ENCODE measurements at regions not wholly inside any gene's neighbourhood (a gene's known extent, or its start where the extent isn't known, plus 50 kb on each side); places are given as distances from the start of the nearest gene placed in this dataset.

DNA sequence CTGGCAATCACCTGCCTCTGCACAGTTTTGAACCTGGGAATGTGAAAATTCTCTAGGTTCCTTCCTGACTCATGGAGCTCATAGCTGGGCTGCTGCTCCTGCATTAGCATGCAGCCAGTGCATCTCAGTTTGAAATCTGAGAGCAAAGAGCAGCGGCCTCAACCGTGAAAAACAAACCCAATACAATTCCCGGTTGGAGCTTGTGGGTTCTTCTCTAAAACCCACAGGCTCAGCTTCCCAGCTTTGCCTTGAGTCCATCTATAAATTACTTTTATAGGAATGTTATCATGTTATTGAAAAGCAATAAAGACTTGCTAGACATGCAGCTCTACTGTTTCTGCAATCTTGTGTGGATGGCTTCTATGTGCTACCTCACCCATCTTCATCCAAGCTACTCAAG lies 191.7 kb downstream of the CXCL12 start:
- H3K4me1 ChIP-seq = peaks cover 0 to 16% (median 5%) of the 10 kb centered on the region in 3 donors
- WGBS, 2 donors = 60 to 92% methylated on average over 1 to 3 of the region's 3 CpGs
- H3K4me3 ChIP-seq = no peak overlapping the region
- H3K36me3 ChIP-seq = no peaks in the 10 kb centered on the region
- H3K27ac ChIP-seq = no peak overlapping the region
- H3K27me3 ChIP-seq = no peaks in the 10 kb centered on the region
- intact Hi-C loops (cut with DNase I) = no loop called here
- no peak for TF ChIP-seq CTCF (IDR thresholded peaks at IDR 0.05)
- no peak for TF ChIP-seq POLR2A (IDR thresholded peaks at IDR 0.05)
- no peak for DNase-seq
- no peaks in the 10 kb centered on the region for H3K9me3 ChIP-seq

DNA sequence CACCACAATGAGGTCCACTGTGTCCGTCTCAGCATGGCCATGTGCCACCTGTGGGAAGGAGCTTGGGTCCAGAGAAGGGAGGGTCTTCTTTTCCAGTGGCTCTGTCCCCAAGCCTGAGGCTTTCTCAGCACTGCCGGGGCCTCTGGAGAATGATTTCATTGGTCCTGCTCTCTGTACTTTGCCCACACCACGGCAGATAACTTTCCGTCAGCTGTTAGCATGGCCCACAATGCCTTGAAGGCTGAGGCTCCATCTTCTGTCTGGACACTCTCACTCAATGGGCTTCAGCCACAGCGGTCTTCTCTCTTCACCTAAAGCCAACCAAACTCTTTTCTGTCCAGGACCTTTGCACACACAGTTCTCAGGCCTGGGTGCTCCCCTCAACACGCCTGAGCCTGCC lies 192.5 kb downstream of the CXCL12 start:
- intact Hi-C loops (cut with DNase I) = no loop called here
- H3K9me3 ChIP-seq = no peaks in the 10 kb centered on the region
- peaks cover 0 to 15% (median 5%) of the 10 kb centered on the region in 3 donors for H3K4me1 ChIP-seq
- no peak overlapping the region for H3K4me3 ChIP-seq
- no peak for DNase-seq
- TF ChIP-seq CTCF (IDR thresholded peaks at IDR 0.05) (no peak), POLR2A (IDR thresholded peaks at IDR 0.05) (no peak)
- H3K27ac ChIP-seq = no peak overlapping the region
- 61 to 88% methylated on average over 3 of the region's 6 CpGs for WGBS, 2 donors
- H3K27me3 ChIP-seq = no peaks in the 10 kb centered on the region
- no peaks in the 10 kb centered on the region for H3K36me3 ChIP-seq

GRCh38 chr10:44190541-44190940 lies 194.4 kb downstream of the CXCL12 start:
- intact Hi-C loops (cut with DNase I) = no loop called here
- no peak overlapping the region for H3K4me3 ChIP-seq
- no peaks in the 10 kb centered on the region for H3K27me3 ChIP-seq
- TF ChIP-seq POLR2A (IDR thresholded peaks at IDR 0.05) (no peak), CTCF (IDR thresholded peaks at IDR 0.05) (no peak)
- H3K36me3 ChIP-seq = no peaks in the 10 kb centered on the region
- peaks cover 0 to 7% (median 5%) of the 10 kb centered on the region in 3 donors for H3K4me1 ChIP-seq
- no peak overlapping the region for H3K27ac ChIP-seq
- no peaks in the 10 kb centered on the region for H3K9me3 ChIP-seq
- no peak for DNase-seq

GRCh38 chr10:44186821-44187220 lies 198.1 kb downstream of the CXCL12 start:
- no peak overlapping the region for H3K4me3 ChIP-seq
- H3K36me3 ChIP-seq = no peaks in the 10 kb centered on the region
- no peaks in the 10 kb centered on the region for H3K9me3 ChIP-seq
- no peaks in the 10 kb centered on the region for H3K4me1 ChIP-seq
- DNase-seq = no peak
- H3K27ac ChIP-seq = no peak overlapping the region
- 75 to 89% methylated on average over 1 of the region's 1 CpG for WGBS, 2 donors
- H3K27me3 ChIP-seq = no peaks in the 10 kb centered on the region
- TF ChIP-seq CTCF (IDR thresholded peaks at IDR 0.05) (no peak), POLR2A (IDR thresholded peaks at IDR 0.05) (no peak)
- intact Hi-C loops (cut with DNase I) = no loop called here

- intact Hi-C loops (cut with DNase I) = no loop called here
- no peaks in the 10 kb centered on the region for H3K36me3 ChIP-seq
- H3K4me3 ChIP-seq = no peak overlapping the region
- no peak overlapping the region for H3K27ac ChIP-seq
- 19 to 54% methylated on average over 2 of the region's 2 CpGs for WGBS, 2 donors
- DNase-seq = no peak
- no peak for TF ChIP-seq POLR2A (IDR thresholded peaks at IDR 0.05)
- TF ChIP-seq CTCF (IDR thresholded peaks at IDR 0.05) = no peak
- H3K9me3 ChIP-seq = no peaks in the 10 kb centered on the region
- no peaks in the 10 kb centered on the region for H3K27me3 ChIP-seq
- no peaks in the 10 kb centered on the region for H3K4me1 ChIP-seq
Measured at GRCh38 chr10:44186150-44186549, 198.7 kb downstream of the CXCL12 start.
